Hepatocyte (in vitro differentiated cells): ENCODE measurements at regions not wholly inside any gene's neighbourhood (a gene's known extent, or its start where the extent isn't known, plus 50 kb on each side); places are given as distances from the start of the nearest gene placed in this dataset.

ENCODE experiments used
- DNase-seq: peaks from one replicate; pipeline ENCODE4 v3.0.0-alpha.2; 2016; ENCODE audit warnings: low spot score
- H2AFZ ChIP-seq: fragments of 200-600 bp; sonication (generic); 2 replicates; pipeline ENCODE4 v1.6.0; 2016; ENCODE audit warnings: antibody characterized with exemption, mild to moderate bottlenecking
- H3K27ac ChIP-seq: fragments of 200-600 bp; sonication (generic); 2 replicates; pipeline ENCODE4 v1.5.1; 2016; ENCODE audit warnings: mild to moderate bottlenecking
- H3K27me3 ChIP-seq: fragments of 200-600 bp; sonication (generic); 2 replicates; pipeline ENCODE4 v1.6.1; 2016
- H3K36me3 ChIP-seq: fragments of 200-600 bp; sonication (generic); replicated peaks from 2 replicates; pipeline ENCODE4 v1.5.1; 2016; ENCODE audit warnings: low read depth; ENCODE audit not compliant: insufficient read depth
- H3K4me1 ChIP-seq: fragments of 200-600 bp; sonication (generic); 2 replicates; pipeline ENCODE4 v1.5.1; 2016; ENCODE audit warnings: mild to moderate bottlenecking, moderate library complexity; ENCODE audit not compliant: insufficient read depth
- H3K4me2 ChIP-seq: fragments of 200-600 bp; sonication (generic); 2 replicates; pipeline ENCODE4 v1.6.0; 2016
- H3K4me3 ChIP-seq: fragments of 200-600 bp; sonication (generic); 2 replicates; pipeline ENCODE4 v1.5.1; 2016; ENCODE audit warnings: mild to moderate bottlenecking
- H3K79me2 ChIP-seq: fragments of 200-600 bp; sonication (generic); 2 replicates; pipeline ENCODE4 v1.6.0; 2017; ENCODE audit warnings: mild to moderate bottlenecking
- H3K9me2 ChIP-seq: fragments of 200-600 bp; sonication (generic); replicated peaks from 2 replicates; pipeline ENCODE4 v1.6.0; 2017; ENCODE audit warnings: mild to moderate bottlenecking; ENCODE audit not compliant: insufficient read depth
- H3K9me3 ChIP-seq: fragments of 200-600 bp; sonication (generic); 2 replicates; pipeline ENCODE4 v1.5.1; 2016; ENCODE audit warnings: low read depth, mild to moderate bottlenecking
- H4K20me1 ChIP-seq: fragments of 200-600 bp; sonication (generic); 2 replicates; pipeline ENCODE4 v1.6.0; 2016; ENCODE audit warnings: mild to moderate bottlenecking; ENCODE audit not compliant: insufficient read depth, poor library complexity, severe bottlenecking
- EZH2 ChIP-seq: fragments of 200-600 bp; sonication (generic); IDR thresholded peaks from 2 replicates; pipeline ENCODE4 v1.6.1; 2016; ENCODE audit warnings: antibody characterized with exemption, mild to moderate bottlenecking, borderline replicate concordance
- EZH2phosphoT487 ChIP-seq: fragments of 200-600 bp; sonication (generic); IDR thresholded peaks from one replicate; pipeline ENCODE4 v1.6.1; 2018; ENCODE audit warnings: antibody characterized with exemption, mild to moderate bottlenecking, low read depth, moderate library complexity; ENCODE audit not compliant: unreplicated experiment, severe bottlenecking
- WGBS: methylation state at CpG from one replicate; pipeline ENCODE4 v1.1.6; 2016; ENCODE audit warnings: low lambda C conversion rate; ENCODE audit errors: missing lambda C conversion rate; 5-methylcytosine and 5-hydroxymethylcytosine counted together
- TF ChIP-seq, protein P1 (sequence below): fragments of 200-600 bp; sonication (generic); IDR thresholded peaks from 2 replicates; pipeline ENCODE4 v1.5.1; 2016; ENCODE audit warnings: antibody characterized with exemption, mild to moderate bottlenecking; ENCODE audit not compliant: poor library complexity

GRCh38 chr2:167761465-167762136 is 485.8 kb downstream of the STK39 start:
- Histone ChIP-seq H3K4me1 (peaks cover 22% of the 10 kb centered on the region), H3K27me3 (no peaks in the 10 kb centered on the region), H3K27ac (no peak overlapping the region), H3K4me3 (no peak overlapping the region), H3K79me2 (no peaks in the 10 kb centered on the region), H2AFZ (no peak overlapping the region), H3K36me3 (no peaks in the 10 kb centered on the region), H3K9me3 (no peaks in the 10 kb centered on the region), H4K20me1 (no peaks in the 10 kb centered on the region), H3K9me2 (no peaks in the 10 kb centered on the region), H3K4me2 (peak overlapping the region; percentile 51)
- peak; percentile 20 for DNase-seq
- TF ChIP-seq, protein P1, sequence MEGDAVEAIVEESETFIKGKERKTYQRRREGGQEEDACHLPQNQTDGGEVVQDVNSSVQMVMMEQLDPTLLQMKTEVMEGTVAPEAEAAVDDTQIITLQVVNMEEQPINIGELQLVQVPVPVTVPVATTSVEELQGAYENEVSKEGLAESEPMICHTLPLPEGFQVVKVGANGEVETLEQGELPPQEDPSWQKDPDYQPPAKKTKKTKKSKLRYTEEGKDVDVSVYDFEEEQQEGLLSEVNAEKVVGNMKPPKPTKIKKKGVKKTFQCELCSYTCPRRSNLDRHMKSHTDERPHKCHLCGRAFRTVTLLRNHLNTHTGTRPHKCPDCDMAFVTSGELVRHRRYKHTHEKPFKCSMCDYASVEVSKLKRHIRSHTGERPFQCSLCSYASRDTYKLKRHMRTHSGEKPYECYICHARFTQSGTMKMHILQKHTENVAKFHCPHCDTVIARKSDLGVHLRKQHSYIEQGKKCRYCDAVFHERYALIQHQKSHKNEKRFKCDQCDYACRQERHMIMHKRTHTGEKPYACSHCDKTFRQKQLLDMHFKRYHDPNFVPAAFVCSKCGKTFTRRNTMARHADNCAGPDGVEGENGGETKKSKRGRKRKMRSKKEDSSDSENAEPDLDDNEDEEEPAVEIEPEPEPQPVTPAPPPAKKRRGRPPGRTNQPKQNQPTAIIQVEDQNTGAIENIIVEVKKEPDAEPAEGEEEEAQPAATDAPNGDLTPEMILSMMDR: no peak
- no peak for TF ChIP-seq EZH2phosphoT487
- TF ChIP-seq EZH2: no peak
- 47% methylated on average over 3 of the region's 3 CpGs for whole genome bisulfite sequencing

DNA sequence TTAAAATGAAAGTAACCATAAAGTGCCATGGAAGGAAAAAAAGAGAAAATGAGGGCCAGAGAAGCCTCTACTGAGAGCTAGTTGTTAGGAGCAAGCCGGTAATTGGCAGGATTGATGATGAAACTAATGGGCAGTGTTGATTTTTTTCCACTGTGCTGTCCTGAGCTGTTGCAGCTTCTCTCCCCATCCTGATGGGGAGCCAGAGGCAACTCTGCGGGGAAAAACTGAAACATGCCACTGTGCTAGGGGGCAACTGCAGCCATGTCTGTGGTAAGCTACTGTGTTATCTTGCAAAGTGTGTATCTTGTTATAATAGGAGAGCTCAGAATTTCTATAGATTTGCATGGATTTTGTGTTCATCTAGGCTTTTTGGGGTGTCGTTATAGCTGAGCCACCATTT is 487.9 kb downstream of the STK39 start:
- no peak for DNase-seq
- Histone ChIP-seq H2AFZ (no peak overlapping the region), H3K9me2 (no peaks in the 10 kb centered on the region), H3K4me1 (peaks cover 22% of the 10 kb centered on the region), H3K9me3 (no peaks in the 10 kb centered on the region), H4K20me1 (no peaks in the 10 kb centered on the region), H3K4me2 (no peak overlapping the region), H3K4me3 (no peak overlapping the region), H3K36me3 (no peaks in the 10 kb centered on the region), H3K27me3 (no peaks in the 10 kb centered on the region), H3K27ac (no peak overlapping the region), H3K79me2 (no peaks in the 10 kb centered on the region)
- WGBS: 94% methylated on average over 3 of the region's 3 CpGs
- TF ChIP-seq, protein P1: no peak
- no peak for TF ChIP-seq EZH2phosphoT487
- no peak for TF ChIP-seq EZH2

GRCh38 chr2:167758292-167758691 is 489.1 kb downstream of the STK39 start:
- no peaks in the 10 kb centered on the region for H3K9me2 ChIP-seq
- H3K4me3 ChIP-seq: no peak overlapping the region

More at GRCh38 chr2:167758292-167758691, 489.1 kb downstream of the STK39 start:
- H3K36me3 ChIP-seq: no peaks in the 10 kb centered on the region
- H3K79me2 ChIP-seq: no peaks in the 10 kb centered on the region
- TF ChIP-seq EZH2 (no peak), EZH2phosphoT487 (no peak)
- TF ChIP-seq, protein P1: no peak
- peaks cover 22% of the 10 kb centered on the region for H3K4me1 ChIP-seq
- 92% methylated on average over 6 of the region's 6 CpGs for WGBS
- H4K20me1 ChIP-seq: no peaks in the 10 kb centered on the region
- no peak for DNase-seq
- H2AFZ ChIP-seq: no peak overlapping the region
- H3K9me3 ChIP-seq: no peaks in the 10 kb centered on the region
- no peaks in the 10 kb centered on the region for H3K27me3 ChIP-seq
- no peak overlapping the region for H3K27ac ChIP-seq
- H3K4me2 ChIP-seq: no peak overlapping the region
